ENCODE measurements at regions not wholly inside any gene's neighbourhood (a gene's known extent, or its start where the extent isn't known, plus 50 kb on each side); places are given as distances from the start of the nearest gene placed in this dataset.
"Not testable (repeated sequence)": the region's sequence is repeated elsewhere in the genome, so short reads cannot be mapped to it uniquely, and the experiment has no call there.

DNA sequence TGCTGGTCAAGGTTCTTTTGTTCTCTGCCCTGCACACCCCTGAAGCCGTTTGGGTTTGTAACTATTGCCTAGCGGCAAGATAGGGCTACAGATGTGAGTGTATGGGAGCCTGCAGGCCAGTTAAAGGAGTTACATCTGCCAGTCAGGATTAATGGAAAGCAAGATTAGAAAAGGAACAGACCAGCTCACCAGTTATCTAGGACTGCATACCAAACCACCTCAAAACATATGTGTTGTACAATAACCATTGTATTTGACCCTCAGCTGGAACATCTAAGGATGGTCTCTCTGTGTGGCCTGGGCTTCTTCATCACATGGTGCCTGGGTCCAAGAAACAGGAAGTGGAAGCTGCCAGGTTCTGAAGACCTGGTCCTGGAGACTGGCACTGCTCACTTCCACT is 52.5 kb upstream of the FBXO28 start:
- no peak for DNase-seq (ENCODE audit: low read depth)

DNA sequence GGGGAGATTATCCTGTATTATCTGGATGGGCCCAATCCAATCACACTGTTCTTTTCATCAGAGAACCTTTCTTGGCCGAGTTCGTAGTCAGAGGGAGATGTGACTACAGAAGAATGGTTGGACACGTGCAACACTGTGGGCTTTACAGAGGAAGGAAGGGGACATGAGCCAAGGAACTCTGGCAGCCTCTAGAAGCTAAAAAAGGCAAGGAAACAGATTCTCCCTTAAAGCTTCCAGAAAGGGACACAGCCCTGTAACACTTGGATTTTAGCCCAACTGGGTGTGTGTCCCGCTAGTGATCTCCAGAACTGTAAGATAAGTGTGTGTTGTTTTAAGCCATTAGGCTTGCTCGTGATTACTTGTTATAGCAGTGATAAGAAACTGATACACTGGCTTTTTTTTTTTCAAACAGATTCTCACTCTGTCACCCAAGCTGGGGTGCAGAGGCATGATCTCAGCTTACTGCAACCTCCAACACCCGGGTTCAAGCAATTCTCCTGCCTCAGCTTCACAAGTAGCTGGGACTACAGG is 53.9 kb upstream of the FBXO28 start:
- no peak for DNase-seq (ENCODE audit: low read depth)

DNA sequence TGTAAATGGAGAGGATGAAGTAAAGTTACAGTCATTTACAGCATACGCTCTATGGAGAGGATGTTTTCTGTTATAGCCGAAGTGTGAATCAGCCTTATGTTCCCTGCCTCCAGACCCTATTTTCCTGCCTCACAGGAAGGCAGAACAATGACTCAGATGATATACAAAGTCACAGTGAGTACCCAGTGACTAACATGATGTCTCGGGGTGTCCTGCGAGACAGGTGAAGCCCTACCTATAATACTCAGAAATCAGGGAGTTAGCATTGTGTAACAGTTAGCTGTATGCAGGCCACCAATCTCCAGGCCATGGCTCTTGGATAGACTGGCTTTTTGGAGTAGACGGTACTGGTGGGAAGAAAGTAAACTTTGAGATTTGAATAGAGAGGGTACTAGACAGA is 55.6 kb upstream of the FBXO28 start:
- no peak for DNase-seq (ENCODE audit: low read depth)

DNA sequence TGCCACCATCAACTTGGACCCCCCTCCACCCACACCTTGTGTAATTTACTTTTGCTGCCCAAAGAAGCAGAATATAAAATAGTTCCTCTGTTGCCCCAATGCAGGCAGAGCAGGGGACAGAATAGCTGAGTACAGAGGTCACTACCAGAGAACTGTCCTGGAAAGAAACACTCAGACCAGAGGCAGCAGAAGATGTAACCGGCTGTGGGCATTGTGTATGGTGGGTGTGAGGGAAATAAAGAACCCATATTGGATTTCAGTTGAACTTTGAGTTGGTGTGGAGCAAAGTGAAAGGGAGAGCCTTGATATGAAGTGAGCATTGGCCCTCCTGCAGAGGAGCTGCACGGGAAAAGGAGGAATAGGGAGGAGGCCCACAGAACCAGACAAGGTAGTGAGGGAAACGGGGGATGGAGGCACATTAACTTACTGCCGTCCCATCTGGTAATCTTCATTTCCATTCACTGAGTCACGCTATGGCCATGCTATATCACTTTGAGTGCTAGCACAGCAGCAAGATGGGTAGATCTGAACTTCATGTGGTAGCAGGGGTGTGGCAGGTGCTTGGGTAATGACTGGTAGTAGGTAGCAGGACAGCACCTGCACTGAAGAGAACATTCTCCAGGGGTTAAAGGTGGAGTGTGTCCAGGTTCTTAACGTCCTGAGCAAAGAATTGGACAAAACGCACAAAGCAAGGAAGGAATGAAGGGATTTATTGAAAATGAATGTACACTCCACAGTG is 56.3 kb upstream of the FBXO28 start:
- no peak for DNase-seq (ENCODE audit: low read depth)

DNA sequence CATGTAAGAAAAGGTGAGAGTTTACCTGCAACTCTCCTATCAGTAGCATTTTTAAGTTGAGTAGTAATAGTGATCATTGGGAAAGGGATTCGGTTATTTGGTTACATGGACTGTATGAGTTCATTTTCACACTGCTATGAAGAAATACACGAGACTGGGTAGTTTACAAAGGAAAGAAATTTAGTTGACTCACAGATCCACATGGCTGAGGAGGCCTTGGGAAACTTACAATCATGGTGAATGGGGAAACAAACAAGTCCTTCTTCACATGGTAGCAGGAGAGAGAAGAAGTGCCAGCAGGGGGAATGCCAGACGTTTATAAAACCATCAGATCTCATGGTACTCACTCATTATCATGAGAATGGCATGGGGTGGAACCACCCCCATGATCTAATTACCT is 59.3 kb upstream of the FBXO28 start:
- no peak for DNase-seq (ENCODE audit: low read depth)

DNA sequence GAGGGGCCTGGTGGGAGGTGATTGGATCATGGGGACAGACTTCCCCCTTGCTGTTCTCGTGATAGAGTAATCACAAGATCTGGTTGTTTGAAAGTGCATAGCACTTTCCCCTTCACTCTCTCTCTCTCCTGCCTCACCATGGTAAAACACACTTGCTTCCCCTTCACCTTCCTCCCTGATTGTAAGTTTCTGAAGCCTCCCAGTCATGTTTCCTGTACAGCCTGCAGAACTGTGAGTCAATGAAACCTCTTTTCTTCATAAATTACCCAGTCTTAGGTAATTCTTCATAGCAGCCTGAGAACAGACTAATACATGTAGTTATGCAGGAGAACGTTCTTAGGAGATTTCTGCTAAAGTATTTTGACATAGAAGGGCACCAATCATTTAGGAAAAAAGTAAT is 59.9 kb upstream of the FBXO28 start:
- no peak for DNase-seq (ENCODE audit: low read depth)

DNA sequence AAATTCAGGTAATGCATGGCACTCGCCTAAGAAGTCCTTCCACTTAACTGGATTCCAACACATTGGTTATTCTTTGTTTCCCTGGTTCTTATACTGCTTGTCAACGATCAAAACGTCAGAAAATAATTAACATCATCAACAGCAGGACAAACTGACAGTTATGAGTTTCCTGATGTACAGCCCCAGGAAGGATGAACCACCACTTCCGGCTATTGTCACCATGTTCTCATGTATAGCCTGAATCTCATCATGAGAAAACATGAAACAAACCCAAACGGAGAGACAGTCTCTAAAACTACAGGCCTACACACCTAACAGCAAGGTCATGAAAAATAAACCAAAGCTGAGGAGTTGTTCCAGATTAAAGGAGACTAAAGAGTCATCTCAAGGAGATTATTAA is 60.5 kb upstream of the FBXO28 start:
- DNase-seq (ENCODE audit: low read depth) = no peak

DNA sequence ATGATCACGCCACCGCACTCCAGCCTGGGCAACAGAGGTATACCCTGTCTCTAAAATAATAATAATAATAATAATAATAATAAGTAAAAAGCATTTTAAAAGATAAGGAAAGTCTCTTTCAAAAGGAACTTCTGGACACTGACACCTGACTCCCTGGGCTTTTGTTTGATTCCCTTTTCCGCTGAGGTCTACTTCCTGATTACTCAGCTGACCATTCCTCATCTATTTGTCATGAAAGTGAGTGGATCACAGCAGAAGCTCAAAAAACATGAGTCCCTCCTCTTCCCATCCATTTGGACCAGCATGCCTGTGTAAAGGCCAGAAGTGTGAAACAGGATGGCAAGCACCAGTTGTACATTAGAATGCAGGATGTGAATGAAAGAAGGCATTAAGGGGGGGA is 61.1 kb upstream of the FBXO28 start:
- DNase-seq (ENCODE audit: low read depth) = no peak

DNA sequence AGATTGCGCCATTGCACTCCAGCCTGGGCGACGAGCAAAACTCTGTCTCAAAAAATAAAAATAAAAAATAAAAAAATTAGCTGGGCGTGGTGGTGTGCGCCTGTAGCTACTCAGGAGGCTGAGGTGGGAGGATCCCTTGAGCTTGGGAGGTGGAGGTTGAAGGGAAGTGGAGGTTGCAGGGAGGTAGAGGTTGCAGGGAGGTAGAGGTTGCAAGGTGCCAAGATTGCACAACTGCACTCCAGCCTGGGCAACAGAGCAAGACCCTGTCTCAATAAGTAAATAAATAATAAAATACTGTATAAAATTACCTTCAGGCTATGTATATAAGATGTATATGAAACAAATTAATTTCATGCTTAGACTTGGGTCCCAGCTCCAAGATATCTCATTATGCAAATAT is 62.1 kb upstream of the FBXO28 start:
- DNase-seq (ENCODE audit: low read depth) = not testable (repeated sequence)

DNA sequence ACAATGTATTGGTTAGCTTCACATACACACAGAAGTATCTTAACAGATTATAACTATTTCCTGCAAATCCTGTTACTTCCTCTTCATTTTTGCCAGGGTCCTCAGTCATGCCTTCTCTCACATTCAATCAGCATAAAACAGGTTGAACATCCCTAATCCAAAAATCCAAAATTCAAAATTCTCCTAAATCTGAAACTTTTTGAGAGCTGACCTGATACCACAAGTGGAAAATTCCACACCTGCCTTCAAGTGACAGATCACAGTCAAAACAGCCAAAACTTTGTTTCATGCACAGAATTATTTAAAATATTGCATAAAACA is 62.9 kb upstream of the FBXO28 start:
- DNase-seq (ENCODE audit: low read depth) = no peak

DNA sequence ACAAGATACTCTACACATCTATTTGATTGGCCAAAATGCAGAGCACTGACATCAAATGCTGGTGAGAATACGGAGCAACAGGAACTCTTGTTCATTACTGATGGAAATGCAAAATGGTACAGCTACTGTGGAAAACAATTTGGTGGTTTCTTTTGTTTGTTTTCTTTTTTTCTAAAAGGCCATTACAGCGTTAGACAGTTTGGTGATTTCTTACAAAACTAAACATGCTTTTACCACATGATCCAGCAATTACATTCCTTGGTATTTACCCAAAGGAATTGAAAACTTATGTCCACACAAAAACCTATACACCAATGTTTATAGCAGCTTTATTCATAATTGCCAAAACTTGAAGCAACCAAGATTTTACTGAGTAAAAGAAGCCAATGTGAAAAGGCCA is 66.4 kb upstream of the FBXO28 start:
- DNase-seq (ENCODE audit: low read depth) = no peak

DNA sequence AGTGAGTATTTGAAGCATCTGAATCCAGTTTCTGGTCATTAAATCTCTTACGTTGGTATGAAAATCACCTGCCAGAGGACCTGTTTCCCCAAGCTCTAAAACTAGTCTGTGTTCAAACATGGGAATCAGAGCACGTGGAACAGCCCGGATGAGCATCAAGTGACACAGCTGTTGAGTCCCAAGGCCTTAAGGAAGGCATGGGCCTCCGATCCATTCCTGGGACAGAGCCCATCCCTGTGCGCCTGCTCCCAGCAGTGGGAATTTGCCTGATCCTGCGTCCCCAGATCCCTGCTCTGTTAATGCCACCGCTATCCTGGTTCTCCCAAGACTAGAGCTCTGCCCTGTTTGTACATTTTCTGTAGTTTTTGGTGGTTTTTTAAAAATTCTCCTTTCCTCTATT is 68.4 kb upstream of the FBXO28 start:
- no peak for DNase-seq (ENCODE audit: low read depth)

DNA sequence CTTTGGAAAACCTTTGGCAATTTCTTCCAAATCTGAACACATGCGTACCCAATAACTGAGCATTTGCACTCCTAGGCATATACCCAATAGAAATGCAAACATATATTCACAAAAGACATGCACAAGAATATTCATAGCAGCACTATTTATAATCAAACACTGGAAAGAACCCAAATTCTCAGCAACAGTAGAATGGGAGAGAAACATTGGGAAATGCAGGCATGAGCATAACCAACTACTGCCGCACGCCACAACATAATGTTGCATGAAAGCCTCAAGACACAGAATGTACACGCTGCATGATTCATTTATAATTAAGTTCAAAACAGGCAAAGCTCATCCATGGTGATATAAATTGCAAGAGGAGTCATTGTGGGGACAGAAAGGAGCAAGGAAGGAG is 69.5 kb upstream of the FBXO28 start:
- no peak for DNase-seq (ENCODE audit: low read depth)

DNA sequence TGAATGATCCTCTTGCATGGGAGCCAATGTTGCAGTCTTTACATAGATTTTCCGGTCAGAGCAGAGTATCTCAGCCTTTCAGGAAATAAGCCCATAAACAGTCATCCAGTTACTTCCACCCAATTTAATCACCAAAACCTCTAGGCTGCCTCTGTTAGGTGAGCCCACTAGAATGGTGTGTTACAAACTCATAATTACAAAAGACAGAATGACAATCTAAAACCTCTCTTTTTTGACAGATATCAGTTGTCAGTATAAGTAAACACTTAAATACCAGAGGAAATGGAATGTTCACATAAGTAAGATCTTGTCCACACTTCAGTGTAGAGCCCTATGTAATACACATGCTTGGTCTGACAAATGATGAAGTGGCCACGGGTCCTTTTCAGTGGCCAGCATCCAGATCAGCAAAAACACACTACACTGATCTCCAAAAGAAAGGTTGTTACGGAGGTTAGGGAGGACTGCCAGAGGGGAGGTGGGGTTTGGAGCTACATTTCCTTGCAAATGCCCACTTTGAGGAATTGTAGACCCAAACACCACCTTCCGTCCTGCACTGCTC is 71.3 kb upstream of the FBXO28 start:
- no peak for DNase-seq (ENCODE audit: low read depth)

DNA sequence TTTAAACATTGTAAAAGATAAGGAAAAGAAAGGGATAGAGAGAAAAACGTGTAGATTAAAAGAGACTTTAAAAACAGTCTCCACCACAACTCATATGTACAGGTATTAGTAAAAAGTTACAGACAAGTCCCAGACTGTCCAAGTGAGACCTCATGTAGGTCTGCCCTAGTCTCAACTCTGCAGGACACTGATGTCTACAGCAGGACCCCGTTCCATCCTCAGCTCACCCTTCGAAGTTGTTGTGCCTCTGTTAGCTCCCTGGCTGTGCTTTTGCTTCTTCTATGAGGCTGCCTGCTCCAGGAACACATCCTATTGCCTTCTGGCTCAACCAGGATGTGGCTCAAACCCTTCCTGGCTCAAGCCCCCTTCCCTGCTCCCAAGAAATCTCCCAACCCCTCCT is 72.9 kb upstream of the FBXO28 start:
- no peak for DNase-seq (ENCODE audit: low read depth)

DNA sequence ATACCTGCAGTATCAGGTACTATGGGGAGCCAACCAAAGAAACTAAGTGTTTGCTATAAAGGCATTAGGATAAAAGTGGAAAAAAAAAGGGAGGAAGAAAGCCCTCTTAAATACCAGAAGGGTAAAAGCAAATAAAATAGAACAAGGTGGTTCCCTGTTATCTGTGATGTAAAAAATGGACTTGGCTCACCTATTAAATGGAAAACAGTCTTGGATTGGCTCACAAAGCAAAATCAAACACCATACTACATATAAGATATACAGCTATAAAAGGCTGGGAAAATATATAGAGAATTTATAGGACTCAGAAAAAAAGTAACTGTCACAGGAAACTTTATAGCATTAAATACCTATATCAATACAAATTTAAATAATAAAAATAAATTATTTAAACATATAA is 73.5 kb upstream of the FBXO28 start:
- DNase-seq (ENCODE audit: low read depth) = not testable (repeated sequence)

DNA sequence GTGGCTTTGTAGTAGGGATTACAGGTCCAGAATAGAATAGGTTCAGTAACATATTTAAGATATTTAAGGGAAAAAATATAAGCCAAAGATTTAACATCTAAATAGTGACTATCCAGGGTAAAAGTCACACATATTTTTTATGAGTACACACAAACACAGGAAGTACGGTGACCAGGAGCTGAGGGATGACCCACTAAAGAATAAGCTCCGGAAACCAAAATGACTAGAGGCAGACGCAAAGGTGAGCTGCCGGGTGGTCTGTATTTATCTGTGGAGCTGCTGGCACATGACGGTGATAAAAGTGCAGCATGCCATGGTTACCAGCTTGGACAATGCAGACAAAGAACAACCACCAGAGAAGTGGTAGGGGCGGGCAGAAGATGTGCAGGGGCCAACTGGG is 73.9 kb upstream of the FBXO28 start:
- DNase-seq (ENCODE audit: low read depth) = not testable (repeated sequence)

DNA sequence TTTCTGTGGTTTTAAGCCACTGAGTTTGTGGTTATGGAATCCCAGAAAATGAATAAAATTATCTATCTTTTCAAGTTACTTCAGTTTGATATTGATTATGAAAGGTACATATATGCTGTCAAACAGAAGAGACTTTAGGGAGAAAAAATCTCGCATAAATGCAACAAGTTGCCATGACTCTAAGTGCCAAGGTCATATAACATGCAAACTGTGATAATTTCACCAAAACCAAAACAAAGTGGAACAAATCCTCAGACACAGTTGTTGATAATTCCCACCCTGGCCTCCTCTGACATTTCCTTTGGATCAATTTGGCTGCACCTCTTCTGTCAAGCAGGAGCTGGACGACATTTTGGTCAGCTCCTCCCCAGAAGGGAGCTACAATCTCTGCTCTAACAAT is 75.1 kb upstream of the FBXO28 start:
- not testable (repeated sequence) for DNase-seq (ENCODE audit: low read depth)

DNA sequence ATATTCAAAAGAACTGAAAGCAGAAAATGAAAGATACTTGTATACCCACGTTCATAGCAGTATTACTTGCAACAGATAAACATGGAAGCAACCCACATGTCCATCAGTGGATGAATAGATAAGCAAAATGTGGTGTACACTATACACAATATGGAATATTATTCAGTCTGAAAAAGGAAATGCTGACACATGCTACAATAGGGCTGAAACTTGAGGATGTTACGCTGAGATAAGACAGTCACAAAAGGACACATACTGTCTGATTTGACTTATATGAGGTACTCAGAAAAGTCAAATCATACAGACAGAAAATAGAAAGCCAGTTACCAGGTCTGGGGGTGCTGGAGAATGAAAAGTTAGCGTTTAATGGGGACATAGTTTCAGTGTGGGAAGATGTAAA is 76.5 kb upstream of the FBXO28 start:
- DNase-seq (ENCODE audit: low read depth) = not testable (repeated sequence)

DNA sequence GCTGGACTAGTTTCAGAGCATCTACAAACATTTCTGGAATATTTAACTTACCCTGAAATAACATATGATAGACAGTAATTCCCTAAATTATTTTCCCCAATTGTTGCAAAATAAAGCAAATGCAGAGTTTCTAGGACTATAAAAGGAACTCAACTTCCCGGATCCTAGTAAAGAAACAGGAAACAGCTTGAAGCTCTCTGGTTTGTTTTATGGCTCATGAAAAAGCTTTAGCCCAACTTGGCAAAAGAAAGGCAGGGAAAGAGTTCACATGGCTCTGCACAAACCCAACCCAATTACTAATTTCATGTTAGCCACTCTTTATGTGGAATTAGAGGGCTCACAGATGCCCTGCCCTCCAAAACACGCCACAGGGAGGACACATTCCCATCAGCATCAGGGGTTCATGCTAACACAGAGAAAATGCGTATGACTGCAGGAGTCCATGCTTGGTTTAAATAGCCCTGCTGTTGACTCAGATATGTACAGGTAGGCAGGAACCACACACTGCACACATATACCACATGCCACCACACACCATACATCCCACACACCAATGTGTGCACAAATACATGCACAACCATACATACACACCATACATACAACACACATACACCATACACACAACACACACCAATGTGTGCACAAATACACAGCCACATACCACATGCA is 81.2 kb upstream of the FBXO28 start:
- not testable (repeated sequence) for DNase-seq (ENCODE audit: low read depth)

DNA sequence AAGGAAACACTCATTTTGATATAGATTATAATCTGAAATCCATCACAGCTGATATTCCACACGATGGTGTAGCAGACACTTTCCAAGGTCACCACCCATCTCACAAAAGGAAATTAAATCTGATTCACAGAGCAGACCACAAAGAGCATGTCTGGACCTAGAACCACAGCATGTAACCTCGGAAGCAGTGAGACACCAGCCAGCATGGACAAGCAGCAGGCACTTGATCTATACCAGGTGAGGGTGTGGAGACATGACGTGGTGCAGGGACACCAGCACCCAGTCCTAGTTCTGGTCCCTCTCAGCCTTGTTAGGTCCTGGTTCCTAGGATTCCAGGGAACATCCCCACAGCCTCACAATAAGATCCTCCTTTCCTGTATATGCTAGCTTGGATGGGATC is 81.9 kb upstream of the FBXO28 start:
- DNase-seq (ENCODE audit: low read depth) = not testable (repeated sequence)

DNA sequence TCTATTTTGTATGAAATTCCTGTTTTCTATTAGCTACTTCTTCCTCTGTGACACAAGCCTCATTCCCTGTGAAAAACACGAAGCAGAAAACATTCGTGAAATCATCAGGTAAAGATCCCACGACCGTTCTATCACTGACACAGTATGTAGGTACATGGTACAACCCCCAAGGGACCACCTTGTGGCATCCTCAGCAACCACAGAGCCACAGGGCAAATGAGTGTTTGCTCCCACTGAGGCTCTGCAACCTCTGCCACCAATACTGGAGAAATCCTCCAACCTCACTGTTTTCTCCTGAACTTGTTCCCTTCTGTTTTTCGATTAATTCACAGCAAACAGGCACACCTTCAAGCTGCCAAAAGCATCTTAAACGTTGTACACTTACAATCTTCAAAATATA is 83.7 kb upstream of the FBXO28 start:
- DNase-seq (ENCODE audit: low read depth) = not testable (repeated sequence)

DNA sequence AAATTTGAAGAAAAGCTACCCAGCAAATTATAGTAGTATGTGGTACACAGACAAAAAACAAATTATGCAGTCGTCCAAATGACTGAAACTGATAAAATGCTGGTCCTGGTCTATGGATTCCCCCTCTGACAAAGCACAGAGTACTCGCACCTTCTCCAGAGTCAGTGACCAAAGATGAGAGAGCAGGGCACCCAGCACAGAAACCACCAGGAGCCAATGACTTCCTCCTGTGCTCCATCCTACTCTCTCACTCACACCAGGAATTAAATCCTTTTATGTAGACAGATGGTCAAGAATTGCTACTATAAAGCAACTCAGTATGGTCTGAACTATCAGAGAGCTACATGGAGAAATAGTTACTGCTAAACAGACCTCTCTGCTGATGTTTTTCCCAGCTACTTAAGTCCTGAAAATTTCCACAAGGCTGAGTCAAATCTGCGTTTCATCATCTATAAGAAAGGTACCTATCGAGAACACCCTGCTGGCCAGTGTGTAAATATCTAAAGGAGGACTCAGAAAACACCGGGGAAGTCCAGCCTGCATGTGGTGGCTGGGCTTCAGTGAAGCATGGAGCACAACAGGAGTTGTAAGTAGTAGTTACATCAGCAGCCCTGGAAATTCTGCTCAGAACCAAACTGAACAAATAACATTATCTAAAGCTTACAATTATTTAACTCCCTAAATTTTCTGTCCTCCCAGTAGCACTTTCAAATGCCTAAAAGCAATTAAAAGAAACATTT is 84.5 kb upstream of the FBXO28 start:
- not testable (repeated sequence) for DNase-seq (ENCODE audit: low read depth)
